Ovary (tissue), 7 donors: ENCODE measurements at regions not wholly inside any gene's neighbourhood (a gene's known extent, or its start where the extent isn't known, plus 50 kb on each side); places are given as distances from the start of the nearest gene placed in this dataset.

Experiments
- DNase-seq, 5 donors: peaks; one replicate each; pipeline ENCODE4 v3.0.0-alpha.2; 2019 to 2020
- H3K27ac ChIP-seq, 2 donors: fragments of 200-600 bp; one replicate each; pipeline versions ENCODE4 v1.5.1 to v1.8.0; 2019 to 2022
- H3K27me3 ChIP-seq: fragments of 200-600 bp; one replicate; pipeline ENCODE4 v1.8.0; 2022
- H3K36me3 ChIP-seq: fragments of 200-600 bp; sonication (generic); one replicate; pipeline ENCODE4 v1.5.1; 2019
- H3K4me1 ChIP-seq: one replicate; pipeline ENCODE4 v1.8.1; 2013; ENCODE audit warnings: mild to moderate bottlenecking, moderate library complexity; ENCODE audit not compliant: insufficient read depth
- H3K4me3 ChIP-seq: fragments of 200-600 bp; sonication (generic); one replicate; pipeline ENCODE4 v1.5.1; 2017
- H3K9me3 ChIP-seq, 2 donors: fragments of 200-600 bp in 1 of 2; sonication (generic) in 1 of 2; one replicate each; pipeline versions ENCODE4 v1.5.1 to v1.8.1; 2013 to 2019; ENCODE audit warnings: mild to moderate bottlenecking in 1 of 2, moderate library complexity in 1 of 2
- EP300 ChIP-seq: sonication (generic); formaldehyde crosslinking; IDR thresholded peaks from one replicate; pipeline ENCODE4 v1.6.1; 2017; ENCODE audit warnings: antibody characterized with exemption
- POLR2A ChIP-seq: fragments of 450-650 bp; IDR thresholded peaks from one replicate; pipeline ENCODE4 v1.6.1; 2017; ENCODE audit warnings: antibody characterized with exemption, mild to moderate bottlenecking, moderate library complexity
- WGBS, 3 donors: extraction: QIAGEN DNeasy Blood & Tissue Kit in 1 of 3; methylation state at CpG; one replicate each; pipeline versions ENCODE4 v1.1.5 to v1.1.7; 2013 to 2017; 5-methylcytosine and 5-hydroxymethylcytosine counted together
- intact Hi-C, 4 donors: fragments of 100-400 bp; cut with DNase I; formaldehyde crosslinking; loops; one replicate each; pipeline versions ENCODE4 v1.11.0 to v1.15.1; 2022 to 2023
- TF ChIP-seq, protein P1 (sequence below), 3 donors: fragments of 450-650 bp in 2 of 3; fragments of 200-600 bp in 1 of 3; IDR thresholded peaks; one replicate each; pipeline versions ENCODE4 v1.5.1 to v1.8.0; 2016 to 2022; ENCODE audit warnings: antibody characterized with exemption in 3 of 3, mild to moderate bottlenecking in 1 of 3
- donor health status: DM: no; HTN: no; CAD: no; lungs with moderate emphysema.
- donor health status: DM: no; HTN: no; CAD: no.
- donor health status: Bipolar disorder and iron deficiency.
- donor health status: DM: no; HTN: no; CAD: no.
- donor health status: DM: yes; HTN: yes; CAD: no.

DNA sequence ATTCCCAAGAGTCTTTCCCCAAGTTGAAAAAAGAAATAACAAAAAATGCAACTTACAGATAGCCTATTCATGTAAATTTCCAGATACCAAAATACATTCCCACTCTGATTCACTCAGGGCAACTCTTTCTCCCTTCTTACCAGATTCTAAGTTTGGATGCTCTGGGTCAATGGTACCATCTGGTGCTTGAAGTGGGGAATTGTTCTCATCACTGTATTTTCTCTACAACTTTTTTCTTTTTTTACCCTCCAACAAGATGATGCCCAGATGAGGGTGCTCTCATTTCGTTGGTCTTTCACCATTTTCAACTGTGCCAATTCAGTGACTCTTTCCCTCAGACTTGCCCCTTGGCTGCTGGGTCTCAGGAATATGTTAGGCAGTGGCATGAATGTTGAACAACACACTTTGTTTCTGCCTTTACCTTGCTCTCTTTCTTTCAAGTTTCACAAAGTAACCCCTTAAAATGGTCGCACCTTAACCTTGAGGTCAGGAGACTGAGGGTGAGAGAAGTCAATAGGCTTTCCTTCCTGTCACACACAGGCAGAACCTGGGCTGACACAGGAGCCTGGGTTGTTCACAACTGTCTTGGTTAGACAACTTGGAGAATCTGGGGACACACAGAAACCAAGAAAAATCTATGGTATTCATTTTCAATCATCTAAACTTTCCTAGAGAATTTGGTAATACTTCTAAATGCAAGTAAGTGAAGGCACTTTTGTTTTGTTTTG lies 330.7 kb upstream of the SLCO3A1 start:
- no peak overlapping the region for H3K27ac ChIP-seq
- 61 to 74% (median 68%) methylated on average over 2 of the region's 2 CpGs for WGBS, 3 donors
- peaks cover 0 to 4% of the 10 kb centered on the region in 2 donors for H3K9me3 ChIP-seq
- no peaks in the 10 kb centered on the region for H3K4me1 ChIP-seq
- TF ChIP-seq POLR2A (no peak), EP300 (no peak)
- TF ChIP-seq, protein P1, sequence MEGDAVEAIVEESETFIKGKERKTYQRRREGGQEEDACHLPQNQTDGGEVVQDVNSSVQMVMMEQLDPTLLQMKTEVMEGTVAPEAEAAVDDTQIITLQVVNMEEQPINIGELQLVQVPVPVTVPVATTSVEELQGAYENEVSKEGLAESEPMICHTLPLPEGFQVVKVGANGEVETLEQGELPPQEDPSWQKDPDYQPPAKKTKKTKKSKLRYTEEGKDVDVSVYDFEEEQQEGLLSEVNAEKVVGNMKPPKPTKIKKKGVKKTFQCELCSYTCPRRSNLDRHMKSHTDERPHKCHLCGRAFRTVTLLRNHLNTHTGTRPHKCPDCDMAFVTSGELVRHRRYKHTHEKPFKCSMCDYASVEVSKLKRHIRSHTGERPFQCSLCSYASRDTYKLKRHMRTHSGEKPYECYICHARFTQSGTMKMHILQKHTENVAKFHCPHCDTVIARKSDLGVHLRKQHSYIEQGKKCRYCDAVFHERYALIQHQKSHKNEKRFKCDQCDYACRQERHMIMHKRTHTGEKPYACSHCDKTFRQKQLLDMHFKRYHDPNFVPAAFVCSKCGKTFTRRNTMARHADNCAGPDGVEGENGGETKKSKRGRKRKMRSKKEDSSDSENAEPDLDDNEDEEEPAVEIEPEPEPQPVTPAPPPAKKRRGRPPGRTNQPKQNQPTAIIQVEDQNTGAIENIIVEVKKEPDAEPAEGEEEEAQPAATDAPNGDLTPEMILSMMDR (IDR thresholded peaks at IDR 0.05), result no peak
- DNase-seq, result no peak
- H3K4me3 ChIP-seq, result no peak overlapping the region
- H3K36me3 ChIP-seq, result no peaks in the 10 kb centered on the region
- intact Hi-C loops, result no loop called here
- H3K27me3 ChIP-seq, result no peaks in the 10 kb centered on the region

DNA sequence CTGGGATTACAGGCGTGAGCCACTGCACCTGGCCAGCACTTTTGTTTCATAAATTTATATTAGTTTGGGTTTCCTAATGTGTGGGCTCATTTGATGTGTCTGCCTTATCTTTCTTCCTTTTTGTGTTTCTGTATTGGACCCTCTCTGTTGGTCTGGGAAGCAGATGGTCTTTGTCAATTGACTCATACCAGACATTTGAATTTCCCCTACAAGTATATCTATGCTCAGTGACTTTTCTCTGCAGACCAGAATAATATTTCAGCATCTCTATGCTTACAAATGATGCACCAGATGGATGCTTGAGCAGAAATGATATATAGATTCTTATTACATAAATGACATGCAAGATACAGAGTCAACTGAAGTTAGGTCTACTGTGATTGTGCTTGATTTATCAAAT lies 329.9 kb upstream of the SLCO3A1 start:
- H3K36me3 ChIP-seq, result no peaks in the 10 kb centered on the region
- TF ChIP-seq, protein P1 (IDR thresholded peaks at IDR 0.05), result no peak
- TF ChIP-seq EP300 (no peak), POLR2A (no peak)
- no peak for DNase-seq
- no peak overlapping the region for H3K4me3 ChIP-seq
- H3K4me1 ChIP-seq, result no peaks in the 10 kb centered on the region
- no peaks in the 10 kb centered on the region for H3K27me3 ChIP-seq
- peaks cover 0 to 4% of the 10 kb centered on the region in 2 donors for H3K9me3 ChIP-seq
- WGBS, 3 donors, result 27 to 42% (median 36%) methylated on average over 1 of the region's 1 CpG
- H3K27ac ChIP-seq, result no peak overlapping the region
- intact Hi-C loops, result no loop called here

DNA sequence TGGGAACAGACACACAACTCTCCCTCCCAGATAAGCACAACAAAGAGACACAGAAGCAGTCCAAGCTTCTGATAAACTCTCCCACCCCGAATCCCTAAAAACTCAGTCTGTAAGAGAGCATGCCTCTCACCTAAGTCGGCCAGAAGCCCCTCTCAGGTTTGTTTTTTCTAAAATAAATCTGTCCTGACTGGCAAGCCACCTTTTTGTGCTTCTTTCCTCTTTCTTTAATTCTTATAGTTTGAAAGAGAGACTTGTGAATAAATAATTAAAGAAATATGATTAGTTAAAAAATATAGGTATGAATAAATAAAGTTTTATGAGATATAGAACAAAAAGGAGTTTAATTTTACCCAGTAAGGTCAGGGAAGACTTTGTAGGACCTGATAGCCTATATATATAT lies 329.0 kb upstream of the SLCO3A1 start:
- Histone ChIP-seq H3K27ac (no peak overlapping the region), H3K4me1 (no peaks in the 10 kb centered on the region), H3K27me3 (no peaks in the 10 kb centered on the region), H3K4me3 (no peak overlapping the region), H3K36me3 (no peaks in the 10 kb centered on the region), H3K9me3 (peaks cover 0 to 4% of the 10 kb centered on the region in 2 donors)
- intact Hi-C loops, result no loop called here
- WGBS, 3 donors, result 39 to 55% (median 54%) methylated on average over 2 of the region's 2 CpGs
- no peak for TF ChIP-seq EP300
- TF ChIP-seq, protein P1 (IDR thresholded peaks at IDR 0.05), result no peak
- TF ChIP-seq POLR2A, result no peak
- DNase-seq, result no peak

DNA sequence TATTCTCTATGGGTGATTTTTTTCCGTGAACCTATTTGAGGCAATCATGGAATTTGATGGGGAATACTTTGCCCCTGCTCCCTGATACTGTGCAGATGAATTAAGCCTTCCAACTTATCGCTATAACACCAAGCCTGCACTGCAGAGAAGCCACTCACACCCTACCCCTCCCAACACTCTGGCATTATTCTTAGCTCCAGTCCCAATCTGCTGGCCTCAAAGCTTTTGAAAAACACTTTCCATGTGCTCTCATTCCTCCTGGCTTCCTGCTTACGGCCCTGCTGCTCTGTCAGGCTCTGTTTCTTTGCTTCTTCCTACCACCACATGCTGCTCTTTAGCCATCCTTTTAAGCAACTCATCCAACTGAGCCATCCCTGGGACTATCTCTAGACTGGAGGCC lies 327.8 kb upstream of the SLCO3A1 start:
- 85% methylated on average over 3 of the region's 3 CpGs for WGBS, 3 donors
- no peaks in the 10 kb centered on the region for H3K36me3 ChIP-seq
- no peak overlapping the region for H3K4me3 ChIP-seq
- no peak for DNase-seq
- H3K9me3 ChIP-seq, result peaks cover 0 to 4% of the 10 kb centered on the region in 2 donors
- TF ChIP-seq POLR2A (no peak), EP300 (no peak)
- TF ChIP-seq, protein P1 (IDR thresholded peaks at IDR 0.05), result no peak
- intact Hi-C loops, result no loop called here
- no peaks in the 10 kb centered on the region for H3K27me3 ChIP-seq
- H3K4me1 ChIP-seq, result no peaks in the 10 kb centered on the region
- H3K27ac ChIP-seq, result no peak overlapping the region
